SK-N-MC (cell line): ENCODE measurements at regions not wholly inside any gene's neighbourhood (a gene's known extent, or its start where the extent isn't known, plus 50 kb on each side); places are given as distances from the start of the nearest gene placed in this dataset.

Experiments used
- FOXP2 ChIP-seq: optimal IDR thresholded peaks from 2 replicates; pipeline ENCODE3; 2011; ENCODE audit warnings: mild to moderate bottlenecking, moderate library complexity; ENCODE audit not compliant: insufficient read depth; ENCODE audit errors: extremely low read length, control extremely low read depth
- POLR2AphosphoS5 ChIP-seq: IDR thresholded peaks from 2 replicates; pipeline ENCODE4 v1.6.1; 2012; ENCODE audit warnings: mild to moderate bottlenecking, low read depth, low read length, borderline replicate concordance

DNA sequence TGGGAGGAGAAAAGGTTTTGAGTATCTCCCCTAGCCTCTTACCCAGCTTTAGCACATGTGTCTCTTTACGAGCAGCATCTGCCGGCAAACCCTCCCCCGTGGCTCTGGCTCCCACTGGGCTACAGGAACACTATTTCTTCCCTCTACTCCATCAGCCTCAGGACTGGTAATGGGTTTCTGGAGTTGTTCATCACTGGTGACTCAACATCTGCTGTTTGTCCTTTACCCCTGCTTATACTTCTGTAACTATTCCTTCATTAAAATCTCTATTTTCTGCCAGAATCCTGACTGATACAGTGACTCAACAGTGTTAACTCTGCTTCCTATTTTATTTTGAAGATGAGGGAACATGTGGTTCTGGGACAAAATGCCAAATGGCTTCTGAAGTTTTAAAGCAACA is 437.3 kb upstream of the HTR2A start:
- TF ChIP-seq POLR2AphosphoS5, result no peak
- no peak for TF ChIP-seq FOXP2
